ENCODE measurements at regions not wholly inside any gene's neighbourhood (a gene's known extent, or its start where the extent isn't known, plus 50 kb on each side); places are given as distances from the start of the nearest gene placed in this dataset.

GRCh38 chr2:177029075-177029474, 183.5 kb upstream of the HNRNPA3 start:
- POLR2A ChIA-PET, result no interaction called here
- Histone ChIP-seq H3K4me3 (no peak overlapping the region), H3K4me1 (no peaks in the 10 kb centered on the region), H3K4me2 (no peak overlapping the region), H3K9me3 (no peaks in the 10 kb centered on the region), H3K27ac (no peak overlapping the region)
- FAIRE-seq (no peak), ATAC-seq (no peak), DNase-seq (ENCODE audit: low read depth in 1 of 2, low spot score in 1 of 2) (no peak)
- no peak for TF ChIP-seq NFE2L2 (conservative IDR thresholded peaks at IDR 0.05; ENCODE audit: low read length)
- TF ChIP-seq MAX (IDR thresholded peaks at IDR 0.05), result no peak
- no peak for TF ChIP-seq EP300 (IDR thresholded peaks at IDR 0.05)
- TF ChIP-seq TP53 (CRISPR knock-in tag; IDR thresholded peaks at IDR 0.05), result no peak
- TF ChIP-seq KDM1A (IDR thresholded peaks at IDR 0.05; ENCODE audit: low read depth), result no peak
- no peak for TF ChIP-seq HEYL (CRISPR knock-in tag; IDR thresholded peaks at IDR 0.05)
- no peak for TF ChIP-seq KDM5A (IDR thresholded peaks at IDR 0.05)
- no peak for TF ChIP-seq NPAS2 (CRISPR knock-in tag; IDR thresholded peaks at IDR 0.05; ENCODE audit: borderline replicate concordance)
- no peak for TF ChIP-seq ATOH8 (CRISPR knock-in tag; IDR thresholded peaks at IDR 0.05; ENCODE audit: low read depth)
- CTCF ChIA-PET, result no interaction called here
- WGBS (ENCODE audit: missing lambda C conversion rate), result 57% methylated on average over 2 of the region's 2 CpGs

GRCh38 chr2:177029501-177029900, 183.1 kb upstream of the HNRNPA3 start:
- FAIRE-seq, result no peak

GRCh38 chr2:177029901-177030300, 182.7 kb upstream of the HNRNPA3 start:
- 64% methylated on average over 2 of the region's 2 CpGs for WGBS (ENCODE audit: missing lambda C conversion rate)
- H3K27ac ChIP-seq, result no peak overlapping the region

More at GRCh38 chr2:177029501-177029900, 183.1 kb upstream of the HNRNPA3 start:
- Histone ChIP-seq H3K9me3 (no peaks in the 10 kb centered on the region), H3K4me1 (no peaks in the 10 kb centered on the region), H3K4me2 (no peak overlapping the region), H3K4me3 (no peak overlapping the region), H3K27ac (no peak overlapping the region)
- 51% methylated on average over 2 of the region's 2 CpGs for WGBS (ENCODE audit: missing lambda C conversion rate)
- DNase-seq (ENCODE audit: low read depth in 1 of 2, low spot score in 1 of 2), result no peak
- no peak for ATAC-seq
- no peak for TF ChIP-seq CHD4 (IDR thresholded peaks at IDR 0.05; ENCODE audit: borderline replicate concordance)
- TF ChIP-seq BCL3 (IDR thresholded peaks at IDR 0.05), result no peak
- TF ChIP-seq ZNF302 (CRISPR knock-in tag; IDR thresholded peaks at IDR 0.05), result no peak
- TF ChIP-seq ATOH8 (CRISPR knock-in tag; IDR thresholded peaks at IDR 0.05; ENCODE audit: low read depth), result no peak
- no peak for TF ChIP-seq FOXS1 (CRISPR knock-in tag; IDR thresholded peaks at IDR 0.05)
- TF ChIP-seq E2F6 (IDR thresholded peaks at IDR 0.05; ENCODE audit: borderline replicate concordance, low read depth), result no peak
- no peak for TF ChIP-seq GATA3 (IDR thresholded peaks at IDR 0.05; ENCODE audit: borderline replicate concordance)
- no peak for TF ChIP-seq RARB (CRISPR knock-in tag; IDR thresholded peaks at IDR 0.05)
- TF ChIP-seq NFE2L2 (conservative IDR thresholded peaks at IDR 0.05; ENCODE audit: low read length), result no peak
- no peak for TF ChIP-seq BHLHE40 (IDR thresholded peaks at IDR 0.05; ENCODE audit: low read depth, low read length)
- TF ChIP-seq EHMT2 (IDR thresholded peaks at IDR 0.05; ENCODE audit: low read depth), result no peak
- CTCF ChIA-PET, result no interaction called here
- POLR2A ChIA-PET, result no interaction called here

More at GRCh38 chr2:177029901-177030300, 182.7 kb upstream of the HNRNPA3 start:
- Histone ChIP-seq H3K4me2 (no peak overlapping the region), H3K4me3 (no peak overlapping the region), H3K4me1 (no peaks in the 10 kb centered on the region), H3K9me3 (no peaks in the 10 kb centered on the region)
- TF ChIP-seq MAFK (IDR thresholded peaks at IDR 0.05; ENCODE audit: partially characterized antibody) (no peak), RFX5 (IDR thresholded peaks at IDR 0.05) (no peak), EHMT2 (IDR thresholded peaks at IDR 0.05; ENCODE audit: low read depth) (no peak), POLR2A (IDR thresholded peaks at IDR 0.05; ENCODE audit: low read length) (no peak), BCL3 (IDR thresholded peaks at IDR 0.05) (no peak), CEBPB (IDR thresholded peaks at IDR 0.05) (no peak), ELK1 (IDR thresholded peaks at IDR 0.05; ENCODE audit: low read depth, low read length) (no peak), POLR2AphosphoS2 (conservative IDR thresholded peaks at IDR 0.05; ENCODE audit: low read length) (no peak), NR3C1 (IDR thresholded peaks at IDR 0.05) (no peak), JUN (IDR thresholded peaks at IDR 0.05) (no peak), BHLHE40 (IDR thresholded peaks at IDR 0.05; ENCODE audit: low read depth, low read length) (no peak), TP53 (CRISPR knock-in tag; IDR thresholded peaks at IDR 0.05) (no peak), JUNB (IDR thresholded peaks at IDR 0.05) (no peak)
- ChIA-PET POLR2A (no interaction called here), CTCF (no interaction called here)
- DNase-seq (ENCODE audit: low read depth in 1 of 2, low spot score in 1 of 2) (no peak), FAIRE-seq (no peak), ATAC-seq (no peak)

Data from A549 (cell line).